Pancreas (tissue), 10 donors: ENCODE measurements at regions not wholly inside any gene's neighbourhood (a gene's known extent, or its start where the extent isn't known, plus 50 kb on each side); places are given as distances from the start of the nearest gene placed in this dataset.

ENCODE experiments used
- ATAC-seq, 4 donors: fragments of 200-7000 bp; cut with Tn5 transposase; one replicate each; pipeline versions ENCODE4 v1.8.0 to v1.9.1; 2020; ENCODE audit warnings: mild to moderate bottlenecking in 4 of 4, moderate library complexity in 4 of 4
- DNase-seq, 6 donors: peaks; one replicate each; pipeline ENCODE4 v3.0.0-alpha.2; 2020
- FAIRE-seq: peaks from 2 replicates; lab custom pipeline; 2012; peaks lifted over from hg19 to GRCh38; lab: Jason Lieb, UNC
- H3K27ac ChIP-seq, 4 donors: fragments of 200-600 bp; sonication (generic); 1 replicate in 3 of 4; 2 replicates in 1 of 4; pipeline versions ENCODE4 v1.5.0 to v1.8.0; 2020
- H3K27me3 ChIP-seq, 4 donors: fragments of 200-600 bp; one replicate each; pipeline ENCODE4 v1.8.0; 2021
- H3K36me3 ChIP-seq, 3 donors: fragments of 200-600 bp; sonication (generic) in 1 of 3; one replicate each; pipeline versions ENCODE4 v1.5.0 to v1.8.0; 2020 to 2021
- H3K4me1 ChIP-seq, 3 donors: fragments of 200-600 bp; one replicate each; pipeline ENCODE4 v1.8.0; 2021
- H3K4me3 ChIP-seq, 4 donors: fragments of 200-600 bp; sonication (generic) in 2 of 4; one replicate each; pipeline versions ENCODE4 v1.5.0 to v1.8.0; 2020 to 2021
- H3K9me3 ChIP-seq, 4 donors: fragments of 200-600 bp; one replicate each; pipeline ENCODE4 v1.8.0; 2021
- CTCF ChIP-seq, 4 donors: fragments of 200-600 bp; sonication (generic) in 3 of 4; IDR thresholded peaks; one replicate each; pipeline versions ENCODE4 v1.5.0 to v1.8.0; 2021; ENCODE audit warnings: antibody characterized with exemption in 4 of 4
- WGBS, 2 donors: extraction: QIAGEN DNeasy Blood & Tissue Kit; methylation state at CpG; one replicate each; pipeline ENCODE4 v1.1.7; 2013; 5-methylcytosine and 5-hydroxymethylcytosine counted together
- intact Hi-C, 3 donors: fragments of 100-400 bp; cut with DNase I; formaldehyde crosslinking; loops; one replicate each; pipeline versions ENCODE4 v1.11.1 to v1.14.2; 2022
- donor health status: healthy with polysubstance abuse.
- donor health status: DM: no; HTN: no; CAD: no; lungs with moderate emphysema.
- donor health status: DM: no; HTN: no; CAD: no.
- donor health status: control.
- donor health status: control.
- donor health status: Bipolar disorder and iron deficiency.
- donor health status: DM: yes; HTN: yes; CAD: no.
- donor health status: DM: no; HTN: no; CAD: no.
- donor health status: DM: no; HTN: no; CAD: no.
- donor health status: DM: yes; HTN: yes; CAD: no.

DNA sequence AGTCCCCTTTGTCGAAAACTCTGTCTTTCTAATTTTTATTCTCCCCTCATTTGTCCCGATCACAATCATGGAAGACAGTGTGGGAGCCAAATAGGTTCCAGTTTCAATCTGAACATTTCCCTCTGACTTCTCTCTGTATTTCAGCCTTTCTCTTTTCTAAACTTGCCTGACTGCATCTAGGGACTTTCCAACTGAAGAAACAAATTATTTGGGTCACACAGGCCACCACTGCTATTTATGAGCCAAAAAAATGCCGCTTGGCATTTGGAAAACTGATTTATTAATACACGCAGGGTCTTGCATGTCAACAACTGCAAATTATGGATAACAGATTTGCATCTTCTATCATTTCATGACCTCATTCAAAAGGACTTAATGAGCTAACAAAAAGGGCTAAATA, 55.2 kb upstream of the ELAC2 start:
- Histone ChIP-seq H3K36me3 (no peaks in the 10 kb centered on the region), H3K27me3 (no peaks in the 10 kb centered on the region), H3K27ac (no peak overlapping the region), H3K4me1 (no peaks in the 10 kb centered on the region), H3K4me3 (no peak overlapping the region), H3K9me3 (no peaks in the 10 kb centered on the region)
- ATAC-seq (peak in 2 of 4 donors; percentile 36 to 37), DNase-seq (no peak), FAIRE-seq (no peak)
- TF ChIP-seq CTCF (IDR thresholded peaks at IDR 0.05): no peak
- WGBS, 2 donors: 48 to 51% methylated on average over 4 of the region's 4 CpGs
- intact Hi-C loops: no loop called here

DNA sequence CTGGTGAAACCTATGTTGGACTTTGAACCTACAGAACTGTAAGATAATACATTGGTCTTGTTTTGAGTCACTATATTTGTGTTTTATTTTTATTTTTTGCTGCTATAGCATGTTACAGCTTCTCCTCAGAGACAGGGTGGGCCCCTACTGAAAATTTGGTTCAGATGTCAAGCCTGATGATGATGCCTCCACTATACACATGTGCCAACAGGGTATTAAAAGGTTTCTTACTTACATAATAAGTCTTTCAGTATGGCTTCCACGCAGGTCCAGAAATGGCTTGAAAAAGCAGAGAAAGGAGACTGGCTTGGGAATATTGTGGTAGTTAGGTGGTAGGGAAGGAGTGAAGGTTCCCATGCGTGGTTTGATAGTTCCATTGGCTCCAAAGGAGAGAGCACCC, 52.9 kb upstream of the ELAC2 start:
- ATAC-seq (no peak), DNase-seq (no peak), FAIRE-seq (no peak)
- Histone ChIP-seq H3K9me3 (no peaks in the 10 kb centered on the region), H3K36me3 (no peaks in the 10 kb centered on the region), H3K4me1 (no peaks in the 10 kb centered on the region), H3K4me3 (no peak overlapping the region), H3K27ac (no peak overlapping the region), H3K27me3 (no peaks in the 10 kb centered on the region)
- intact Hi-C loops: no loop called here
- WGBS, 2 donors: 66 to 96% methylated on average over 2 of the region's 2 CpGs
- TF ChIP-seq CTCF (IDR thresholded peaks at IDR 0.05): no peak

GRCh38 chr17:13067629-13068303, 49.9 kb upstream of the ELAC2 start:
- ATAC-seq (no peak), FAIRE-seq (no peak), DNase-seq (no peak)
- no peaks in the 10 kb centered on the region for H3K36me3 ChIP-seq
- 63 to 65% methylated on average over 8 of the region's 8 CpGs for WGBS, 2 donors
- no peak overlapping the region for H3K27ac ChIP-seq
- H3K27me3 ChIP-seq: no peaks in the 10 kb centered on the region
- no peak for TF ChIP-seq CTCF (IDR thresholded peaks at IDR 0.05)
- intact Hi-C loops: no loop called here
- no peaks in the 10 kb centered on the region for H3K4me1 ChIP-seq
- no peak overlapping the region for H3K4me3 ChIP-seq
- H3K9me3 ChIP-seq: no peaks in the 10 kb centered on the region
